Activated B cell treated with CpG ODN at 0.5 μM for 24 hours (primary cell): ENCODE measurements at regions not wholly inside any gene's neighbourhood (a gene's known extent, or its start where the extent isn't known, plus 50 kb on each side); places are given as distances from the start of the nearest gene placed in this dataset.

ENCODE experiments used
- ATAC-seq: fragments of 200-7000 bp; cut with Tn5 transposase; one replicate; pipeline ENCODE4 v1.10.0; 2021; ENCODE audit warnings: low read depth, mild to moderate bottlenecking, moderate library complexity
- CTCF ChIA-PET: fragments of 350-600 bp; sonication (Branson Sonifier 250); formaldehyde crosslinking; loops from one replicate; lab custom pipeline; 2021; ENCODE audit warnings: antibody characterized with exemption; lab: Charles Lee
- POLR2A ChIA-PET: fragments of 350-600 bp; sonication (Branson Sonifier 250); formaldehyde crosslinking; loops from one replicate; lab custom pipeline; 2021; ENCODE audit warnings: antibody characterized with exemption; lab: Charles Lee
- DNase-seq: peaks from one replicate; pipeline ENCODE4 v3.0.0; 2022
- H3K27ac Mint-ChIP-seq: one replicate; pipeline ENCODE4 v1.8.0; 2020; ENCODE audit warnings: mixed read lengths
- H3K27me3 Mint-ChIP-seq: one replicate; pipeline ENCODE4 v1.8.0; 2021; ENCODE audit warnings: mixed read lengths
- H3K36me3 Mint-ChIP-seq: one replicate; pipeline ENCODE4 v1.8.0; 2021; ENCODE audit warnings: low read depth, mixed read lengths
- H3K4me1 Mint-ChIP-seq: one replicate; pipeline ENCODE4 v1.8.0; 2021; ENCODE audit warnings: mixed read lengths
- H3K4me3 Mint-ChIP-seq: one replicate; pipeline ENCODE4 v1.8.0; 2020; ENCODE audit warnings: mild to moderate bottlenecking, mixed read lengths
- H3K9me3 Mint-ChIP-seq: one replicate; pipeline ENCODE4 v1.8.0; 2020; ENCODE audit warnings: mixed read lengths
- intact Hi-C: fragments of 100-400 bp; cut with micrococcal nuclease; formaldehyde crosslinking; loops from one replicate; pipeline ENCODE4 v1.15.1; 2024
- TF ChIP-seq, protein P1 (sequence below): fragments of 200-600 bp; IDR thresholded peaks from one replicate; pipeline ENCODE4 v1.8.0; 2022; ENCODE audit warnings: antibody characterized with exemption, mild to moderate bottlenecking

DNA sequence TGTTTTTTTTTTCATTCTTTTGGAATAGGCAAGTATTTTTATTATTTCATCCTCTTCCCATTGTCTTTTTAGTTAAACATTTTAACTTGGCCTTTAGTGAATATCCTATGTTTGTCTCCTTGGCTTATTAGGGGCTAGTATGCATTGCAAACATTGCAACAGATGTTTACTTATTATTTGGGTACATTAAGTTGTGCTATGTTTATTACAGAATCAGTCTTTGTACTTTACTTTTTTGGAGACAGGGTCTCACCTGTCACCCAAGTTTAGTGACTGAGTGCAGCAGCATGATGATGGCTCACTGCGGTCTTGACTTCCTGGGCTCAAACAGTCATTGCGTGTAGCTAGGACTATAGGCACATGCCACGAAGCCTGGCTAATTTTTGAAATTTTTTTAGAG is 51.1 kb upstream of the NUDT6 start:
- Mint-ChIP-seq H3K27me3 (no peaks in the 10 kb centered on the region), H3K4me1 (no peaks in the 10 kb centered on the region), H3K9me3 (peaks cover 3% of the 10 kb centered on the region), H3K36me3 (peaks cover 32% of the 10 kb centered on the region), H3K27ac (no peak overlapping the region), H3K4me3 (no peak overlapping the region)
- TF ChIP-seq, protein P1, sequence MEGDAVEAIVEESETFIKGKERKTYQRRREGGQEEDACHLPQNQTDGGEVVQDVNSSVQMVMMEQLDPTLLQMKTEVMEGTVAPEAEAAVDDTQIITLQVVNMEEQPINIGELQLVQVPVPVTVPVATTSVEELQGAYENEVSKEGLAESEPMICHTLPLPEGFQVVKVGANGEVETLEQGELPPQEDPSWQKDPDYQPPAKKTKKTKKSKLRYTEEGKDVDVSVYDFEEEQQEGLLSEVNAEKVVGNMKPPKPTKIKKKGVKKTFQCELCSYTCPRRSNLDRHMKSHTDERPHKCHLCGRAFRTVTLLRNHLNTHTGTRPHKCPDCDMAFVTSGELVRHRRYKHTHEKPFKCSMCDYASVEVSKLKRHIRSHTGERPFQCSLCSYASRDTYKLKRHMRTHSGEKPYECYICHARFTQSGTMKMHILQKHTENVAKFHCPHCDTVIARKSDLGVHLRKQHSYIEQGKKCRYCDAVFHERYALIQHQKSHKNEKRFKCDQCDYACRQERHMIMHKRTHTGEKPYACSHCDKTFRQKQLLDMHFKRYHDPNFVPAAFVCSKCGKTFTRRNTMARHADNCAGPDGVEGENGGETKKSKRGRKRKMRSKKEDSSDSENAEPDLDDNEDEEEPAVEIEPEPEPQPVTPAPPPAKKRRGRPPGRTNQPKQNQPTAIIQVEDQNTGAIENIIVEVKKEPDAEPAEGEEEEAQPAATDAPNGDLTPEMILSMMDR = no peak
- ChIA-PET CTCF (no interaction called here), POLR2A (no interaction called here)
- intact Hi-C loops = no loop called here
- no peak for ATAC-seq
- DNase-seq = no peak

DNA sequence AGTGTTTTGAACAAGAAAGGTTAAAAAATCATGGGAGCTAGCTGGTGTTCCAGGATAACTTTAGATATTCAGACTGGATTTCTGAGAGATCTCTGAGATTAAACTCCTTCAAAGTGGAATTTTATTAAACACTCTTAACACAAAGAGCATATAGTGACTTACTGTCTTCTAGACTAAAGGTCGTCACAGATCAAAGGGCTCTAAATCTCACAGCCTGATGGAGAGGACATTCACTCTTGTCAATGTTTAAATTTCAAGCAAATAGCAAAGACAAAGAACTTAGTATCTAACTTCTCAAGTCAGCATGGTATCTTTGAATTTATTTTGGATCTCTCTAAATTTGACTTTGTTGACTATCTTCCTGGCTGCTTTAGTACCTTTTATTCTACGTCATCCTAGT is 53.7 kb upstream of the NUDT6 start:
- POLR2A ChIA-PET = no interaction called here

DNA sequence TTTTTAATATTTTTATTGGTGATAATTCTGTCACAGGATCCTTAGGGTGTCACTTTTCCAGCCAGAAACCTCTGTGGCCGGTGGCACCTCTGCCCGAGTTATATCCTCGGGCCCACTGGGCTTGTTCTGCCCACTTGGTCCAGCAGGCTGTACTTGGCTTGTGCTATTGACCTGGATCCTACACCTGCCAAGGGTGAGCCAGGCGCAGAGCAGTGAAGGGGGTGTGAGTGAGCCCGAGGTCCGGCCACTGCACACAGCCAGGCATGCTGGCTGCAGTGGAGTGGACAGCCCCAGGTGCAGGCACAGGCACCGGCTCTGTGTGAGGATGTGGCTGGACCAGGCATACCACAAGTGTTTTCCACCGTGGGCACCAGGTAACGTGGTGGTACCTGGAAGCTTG is 54.7 kb upstream of the NUDT6 start:
- intact Hi-C loops = no loop called here
- Mint-ChIP-seq H3K27ac (no peak overlapping the region), H3K9me3 (peaks cover 3% of the 10 kb centered on the region), H3K4me3 (no peak overlapping the region), H3K4me1 (no peaks in the 10 kb centered on the region), H3K36me3 (peaks cover 51% of the 10 kb centered on the region), H3K27me3 (no peaks in the 10 kb centered on the region)
- CTCF ChIA-PET = no interaction called here
- ATAC-seq = no peak
- DNase-seq = no peak
- POLR2A ChIA-PET = no interaction called here
- TF ChIP-seq, protein P1 = no peak

More for the DNA sequence above, 53.7 kb upstream of the NUDT6 start:
- peaks cover 3% of the 10 kb centered on the region for H3K9me3 Mint-ChIP-seq
- no peak overlapping the region for H3K27ac Mint-ChIP-seq
- TF ChIP-seq, protein P1 = no peak
- ATAC-seq = no peak
- H3K36me3 Mint-ChIP-seq = peaks cover 48% of the 10 kb centered on the region
- H3K4me1 Mint-ChIP-seq = no peaks in the 10 kb centered on the region
- no peak overlapping the region for H3K4me3 Mint-ChIP-seq
- H3K27me3 Mint-ChIP-seq = no peaks in the 10 kb centered on the region
- intact Hi-C loops = no loop called here
- CTCF ChIA-PET = no interaction called here
- DNase-seq = no peak

DNA sequence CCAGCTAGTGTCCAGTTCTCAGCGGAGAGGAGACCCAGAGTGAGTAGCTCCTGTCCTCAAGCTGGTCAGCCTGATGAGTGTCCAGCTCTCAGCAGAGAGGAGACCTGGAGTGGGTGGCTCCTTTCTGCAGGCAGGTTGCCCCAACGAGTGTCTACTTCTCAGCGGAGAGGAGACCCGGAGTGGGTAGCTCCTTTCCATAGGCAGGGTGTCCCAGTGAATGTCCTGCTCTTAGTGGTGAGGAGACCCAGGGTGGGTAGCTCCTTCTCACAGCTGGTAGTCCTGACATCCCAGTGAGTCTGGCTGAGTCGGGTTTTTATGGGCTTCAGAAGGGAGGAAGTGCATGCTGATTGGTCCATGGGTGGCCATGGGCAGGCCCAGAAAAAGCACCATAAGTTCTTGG is 55.7 kb upstream of the NUDT6 start:
- Mint-ChIP-seq H3K27ac (no peak overlapping the region), H3K36me3 (peaks cover 56% of the 10 kb centered on the region)

DNA sequence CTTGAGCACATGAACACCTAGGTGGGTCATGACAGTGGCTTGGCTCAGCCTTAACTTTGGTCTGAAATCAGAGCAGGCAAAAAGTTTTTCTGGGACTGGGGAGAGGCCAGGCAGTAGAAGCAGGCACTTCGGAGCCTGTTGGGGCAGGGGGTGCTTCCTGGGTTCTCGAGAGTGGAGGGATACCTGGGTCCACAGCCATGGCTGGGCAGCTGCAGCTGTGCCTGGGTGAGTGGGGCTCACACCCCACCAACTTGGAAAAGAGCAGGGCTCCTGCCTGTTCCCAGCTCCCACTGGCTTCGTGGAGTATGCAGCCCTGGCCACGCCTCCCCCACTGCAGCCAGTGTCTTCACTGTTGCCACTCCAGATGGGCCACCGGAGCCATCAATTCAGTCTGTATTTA is 56.4 kb upstream of the NUDT6 start:
- TF ChIP-seq, protein P1 = no peak
- peaks cover 59% of the 10 kb centered on the region for H3K36me3 Mint-ChIP-seq
- H3K9me3 Mint-ChIP-seq = peaks cover 5% of the 10 kb centered on the region
- ChIA-PET POLR2A (no interaction called here), CTCF (no interaction called here)
- no peak for ATAC-seq
- intact Hi-C loops = no loop called here
- no peaks in the 10 kb centered on the region for H3K27me3 Mint-ChIP-seq
- no peak overlapping the region for H3K4me3 Mint-ChIP-seq
- DNase-seq = no peak
- no peak overlapping the region for H3K27ac Mint-ChIP-seq
- H3K4me1 Mint-ChIP-seq = no peaks in the 10 kb centered on the region

More for the DNA sequence above, 55.7 kb upstream of the NUDT6 start:
- Mint-ChIP-seq H3K27me3 (no peaks in the 10 kb centered on the region), H3K4me1 (no peaks in the 10 kb centered on the region), H3K9me3 (peaks cover 3% of the 10 kb centered on the region), H3K4me3 (no peak overlapping the region)
- ChIA-PET POLR2A (no interaction called here), CTCF (no interaction called here)
- intact Hi-C loops = no loop called here
- TF ChIP-seq, protein P1 = no peak
- DNase-seq (no peak), ATAC-seq (no peak)
